Trophoblast cell (in vitro differentiated cells and primary cell): ENCODE measurements at regions not wholly inside any gene's neighbourhood (a gene's known extent, or its start where the extent isn't known, plus 50 kb on each side); places are given as distances from the start of the nearest gene placed in this dataset.

Experiments used
- DNase-seq, 2 donors: peaks; one replicate each; pipeline ENCODE4 v3.0.0-alpha.2; 2016
- H2AFZ ChIP-seq: 2 replicates; pipeline ENCODE4 v1.6.1; 2013; ENCODE audit warnings: low read length, moderate library complexity, mild to moderate bottlenecking; ENCODE audit not compliant: insufficient read depth, poor library complexity
- H2AK5ac ChIP-seq: 2 replicates; pipeline ENCODE4 v1.6.1; 2013; ENCODE audit warnings: mild to moderate bottlenecking, low read length
- H2BK120ac ChIP-seq: 2 replicates; pipeline ENCODE4 v1.6.1; 2013; ENCODE audit warnings: low read length, mild to moderate bottlenecking, moderate library complexity; ENCODE audit not compliant: insufficient read depth, poor library complexity
- H2BK12ac ChIP-seq: 2 replicates; pipeline ENCODE4 v1.6.1; 2013; ENCODE audit warnings: mild to moderate bottlenecking, low read length, moderate library complexity
- H2BK5ac ChIP-seq: 2 replicates; pipeline ENCODE4 v1.6.1; 2013; ENCODE audit warnings: low read length, low read depth, moderate library complexity, mild to moderate bottlenecking; ENCODE audit not compliant: poor library complexity
- H3K14ac ChIP-seq: 2 replicates; pipeline ENCODE4 v1.6.1; 2013; ENCODE audit warnings: mild to moderate bottlenecking, low read length
- H3K18ac ChIP-seq: 2 replicates; pipeline ENCODE4 v1.6.1; 2013; ENCODE audit warnings: mild to moderate bottlenecking, low read length
- H3K23ac ChIP-seq: 2 replicates; pipeline ENCODE4 v1.6.1; 2013; ENCODE audit warnings: low read length
- H3K27ac ChIP-seq: 2 replicates; pipeline ENCODE4 v1.5.1; 2013; ENCODE audit warnings: low read depth, mild to moderate bottlenecking, inconsistent platforms, low read length, moderate library complexity
- H3K27me3 ChIP-seq: 2 replicates; pipeline ENCODE4 v1.6.1; 2013; ENCODE audit warnings: inconsistent platforms, mild to moderate bottlenecking, low read length, moderate library complexity; ENCODE audit not compliant: insufficient read depth
- H3K36me3 ChIP-seq, 2 experiments: 1 replicate in 1 of 2; 2 replicates in 1 of 2; pipeline ENCODE4 v1.6.1; 2013; ENCODE audit warnings: low read length in 2 of 2, mild to moderate bottlenecking in 2 of 2, moderate library complexity in 1 of 2; ENCODE audit not compliant: insufficient read depth in 2 of 2, control insufficient read depth in 1 of 2
- H3K4ac ChIP-seq: 2 replicates; pipeline ENCODE4 v1.6.1; 2013; ENCODE audit warnings: low read depth, mild to moderate bottlenecking, low read length, moderate library complexity
- H3K4me1 ChIP-seq, 2 experiments: 1 replicate in 1 of 2; 2 replicates in 1 of 2; pipeline ENCODE4 v1.6.1; 2013; ENCODE audit warnings: low read length in 2 of 2, mild to moderate bottlenecking in 2 of 2, moderate library complexity in 1 of 2; ENCODE audit not compliant: insufficient read depth in 2 of 2, control insufficient read depth in 1 of 2
- H3K4me2 ChIP-seq: 2 replicates; pipeline ENCODE4 v1.6.1; 2013; ENCODE audit warnings: inconsistent platforms, mild to moderate bottlenecking, low read length, moderate library complexity
- H3K4me3 ChIP-seq: 2 replicates; pipeline ENCODE4 v1.5.1; 2013; ENCODE audit warnings: mild to moderate bottlenecking, low read depth, low read length, inconsistent platforms
- H3K79me1 ChIP-seq: one replicate; pipeline ENCODE4 v1.6.1; 2013; ENCODE audit warnings: low read length
- H3K79me2 ChIP-seq: 2 replicates; pipeline ENCODE4 v1.6.1; 2013; ENCODE audit warnings: low read length, mild to moderate bottlenecking; ENCODE audit not compliant: control insufficient read depth, insufficient read depth, poor library complexity
- H3K9ac ChIP-seq: 2 replicates; pipeline ENCODE4 v1.6.1; 2013; ENCODE audit warnings: mild to moderate bottlenecking, low read length
- H3K9me3 ChIP-seq: 2 replicates; pipeline ENCODE4 v1.6.1; 2013; ENCODE audit warnings: low read depth, mild to moderate bottlenecking, control low read depth, inconsistent platforms, low read length; ENCODE audit not compliant: insufficient read depth
- H4K12ac ChIP-seq: 2 replicates; pipeline ENCODE4 v1.6.1; 2013; ENCODE audit warnings: low read depth, mild to moderate bottlenecking, low read length, moderate library complexity
- H4K8ac ChIP-seq: 2 replicates; pipeline ENCODE4 v1.6.1; 2013; ENCODE audit warnings: low read depth, mild to moderate bottlenecking, low read length, moderate library complexity
- H4K91ac ChIP-seq: one replicate; pipeline ENCODE4 v1.6.1; 2013; ENCODE audit warnings: low read depth, mild to moderate bottlenecking, low read length, moderate library complexity
- WGBS: extraction: QIAGEN DNeasy Blood & Tissue Kit; methylation state at CpG from one replicate; pipeline ENCODE4 v1.1.7; 2013; ENCODE audit warnings: missing lambda C conversion rate; ENCODE audit not compliant: insufficient read length, insufficient coverage; ENCODE audit errors: extremely low coverage; 5-methylcytosine and 5-hydroxymethylcytosine counted together

GRCh38 chr7:109984729-109985128 is 1106.2 kb upstream of the LRRN3 start:
- H3K27me3 ChIP-seq: no peaks in the 10 kb centered on the region
- H3K4me3 ChIP-seq: no peak overlapping the region
- H2AFZ ChIP-seq: no peak overlapping the region
- no peak overlapping the region for H3K9ac ChIP-seq
- H2BK5ac ChIP-seq: no peak overlapping the region
- H4K91ac ChIP-seq: no peak overlapping the region
- no peak overlapping the region for H4K12ac ChIP-seq
- H3K27ac ChIP-seq: no peak overlapping the region
- H2AK5ac ChIP-seq: no peak overlapping the region
- DNase-seq: peak; percentile 2 to 18
- no peaks in the 10 kb centered on the region for H3K9me3 ChIP-seq
- WGBS: no CpG with 5 or more reads among the region's 5 CpGs
- no peak overlapping the region for H3K23ac ChIP-seq
- H4K8ac ChIP-seq: no peak overlapping the region
- H3K36me3 ChIP-seq: no peaks in the 10 kb centered on the region
- no peak overlapping the region for H3K18ac ChIP-seq
- no peaks in the 10 kb centered on the region for H3K4me1 ChIP-seq
- no peak overlapping the region for H3K14ac ChIP-seq
- no peak overlapping the region for H3K4me2 ChIP-seq
- no peak overlapping the region for H2BK120ac ChIP-seq
- H3K79me1 ChIP-seq: no peaks in the 10 kb centered on the region
- H3K4ac ChIP-seq: no peak overlapping the region
- no peak overlapping the region for H2BK12ac ChIP-seq
- no peaks in the 10 kb centered on the region for H3K79me2 ChIP-seq

- H3K27ac ChIP-seq: no peak overlapping the region
- H3K4me3 ChIP-seq: no peak overlapping the region
- H3K23ac ChIP-seq: no peak overlapping the region
- no peak overlapping the region for H2BK12ac ChIP-seq
- no peak overlapping the region for H4K12ac ChIP-seq
- no peak overlapping the region for H4K91ac ChIP-seq
- H3K9ac ChIP-seq: no peak overlapping the region
- H2AFZ ChIP-seq: no peak overlapping the region
- no peak overlapping the region for H2AK5ac ChIP-seq
- no peak overlapping the region for H3K14ac ChIP-seq
- H3K79me1 ChIP-seq: no peaks in the 10 kb centered on the region
- WGBS: 100% methylated on average over 1 of the region's 2 CpGs
- no peaks in the 10 kb centered on the region for H3K79me2 ChIP-seq
- H3K9me3 ChIP-seq: no peaks in the 10 kb centered on the region
- no peak overlapping the region for H3K4ac ChIP-seq
- no peak overlapping the region for H4K8ac ChIP-seq
- no peak for DNase-seq
- no peaks in the 10 kb centered on the region for H3K4me1 ChIP-seq
- no peak overlapping the region for H3K4me2 ChIP-seq
- no peaks in the 10 kb centered on the region for H3K36me3 ChIP-seq
- H3K18ac ChIP-seq: no peak overlapping the region
- no peak overlapping the region for H2BK120ac ChIP-seq
- H3K27me3 ChIP-seq: no peaks in the 10 kb centered on the region
- H2BK5ac ChIP-seq: no peak overlapping the region
Measured at GRCh38 chr7:109986701-109987100, 1104.2 kb upstream of the LRRN3 start.

- Histone ChIP-seq H3K27me3 (no peaks in the 10 kb centered on the region), H2AFZ (no peak overlapping the region), H3K4ac (no peak overlapping the region)
Measured at GRCh38 chr7:109996411-109996810, 1094.5 kb upstream of the LRRN3 start.

GRCh38 chr7:109996927-109997326 is 1094.0 kb upstream of the LRRN3 start:
- H3K4me1 ChIP-seq: no peaks in the 10 kb centered on the region
- no peak overlapping the region for H3K14ac ChIP-seq
- H3K27ac ChIP-seq: no peak overlapping the region
- H4K12ac ChIP-seq: no peak overlapping the region
- no peak overlapping the region for H2BK12ac ChIP-seq
- H3K79me1 ChIP-seq: no peaks in the 10 kb centered on the region
- H2AK5ac ChIP-seq: no peak overlapping the region
- no peaks in the 10 kb centered on the region for H3K9me3 ChIP-seq
- H3K27me3 ChIP-seq: no peaks in the 10 kb centered on the region
- H4K8ac ChIP-seq: no peak overlapping the region
- H3K23ac ChIP-seq: no peak overlapping the region
- no peak overlapping the region for H2AFZ ChIP-seq
- no peak overlapping the region for H2BK5ac ChIP-seq
- no peaks in the 10 kb centered on the region for H3K36me3 ChIP-seq
- H2BK120ac ChIP-seq: no peak overlapping the region
- no CpG with 5 or more reads among the region's 1 CpG for WGBS
- DNase-seq: no peak
- H3K9ac ChIP-seq: no peak overlapping the region
- no peak overlapping the region for H4K91ac ChIP-seq
- H3K79me2 ChIP-seq: no peaks in the 10 kb centered on the region
- H3K4ac ChIP-seq: no peak overlapping the region
- no peak overlapping the region for H3K4me3 ChIP-seq
- H3K18ac ChIP-seq: no peak overlapping the region
- no peak overlapping the region for H3K4me2 ChIP-seq

More at GRCh38 chr7:109996411-109996810, 1094.5 kb upstream of the LRRN3 start:
- Histone ChIP-seq H3K36me3 (no peaks in the 10 kb centered on the region), H3K4me2 (no peak overlapping the region), H3K23ac (no peak overlapping the region), H3K18ac (no peak overlapping the region), H3K79me2 (no peaks in the 10 kb centered on the region), H2BK12ac (no peak overlapping the region), H2BK120ac (no peak overlapping the region), H4K8ac (no peak overlapping the region), H4K12ac (no peak overlapping the region), H3K9me3 (no peaks in the 10 kb centered on the region), H2AK5ac (no peak overlapping the region), H3K27ac (no peak overlapping the region), H4K91ac (no peak overlapping the region), H3K4me3 (no peak overlapping the region), H3K79me1 (no peaks in the 10 kb centered on the region), H3K14ac (no peak overlapping the region), H3K9ac (no peak overlapping the region), H3K4me1 (no peaks in the 10 kb centered on the region), H2BK5ac (no peak overlapping the region)
- no CpG with 5 or more reads among the region's 1 CpG for WGBS
- no peak for DNase-seq
